SK-N-SH treated with all-trans-retinoic acid at 6 μM for 48 hours (cell line): ENCODE measurements at regions not wholly inside any gene's neighbourhood (a gene's known extent, or its start where the extent isn't known, plus 50 kb on each side); places are given as distances from the start of the nearest gene placed in this dataset.

ENCODE experiments used
- ATAC-seq: fragments of 200-7000 bp; cut with Tn5 transposase; 3 replicates; pipeline ENCODE4 v1.9.1; 2020; ENCODE audit warnings: mild to moderate bottlenecking, moderate library complexity
- BACH2 ChIP-seq: fragments of 250-450 bp; sonication (Bioruptor Pico); IDR thresholded peaks from 2 replicates; pipeline ENCODE4 v1.9.0; 2021; ENCODE audit warnings: mild to moderate bottlenecking, borderline replicate concordance
- CSDC2 ChIP-seq: fragments of 250-450 bp; sonication (Bioruptor Pico); IDR thresholded peaks from 2 replicates; pipeline ENCODE4 v1.5.0; 2020; ENCODE audit warnings: mild to moderate bottlenecking, moderate library complexity
- ESRRG ChIP-seq: fragments of 250-450 bp; sonication (Bioruptor Pico); IDR thresholded peaks from 2 replicates; pipeline ENCODE4 v1.6.1; 2021; ENCODE audit warnings: mild to moderate bottlenecking
- ISL1 ChIP-seq: fragments of 250-450 bp; sonication (Bioruptor Pico); IDR thresholded peaks from 2 replicates; pipeline ENCODE4 v2.1.2; 2022; ENCODE audit warnings: mild to moderate bottlenecking, moderate library complexity
- OSR1 ChIP-seq: fragments of 250-450 bp; sonication (Bioruptor Pico); IDR thresholded peaks from 2 replicates; pipeline ENCODE4 v1.8.0; 2022; ENCODE audit warnings: moderate library complexity, mild to moderate bottlenecking, inconsistent platforms
- RARB ChIP-seq: fragments of 250-450 bp; sonication (Bioruptor Pico); IDR thresholded peaks from 2 replicates; pipeline ENCODE4 v1.8.0; 2021; ENCODE audit warnings: mild to moderate bottlenecking, moderate library complexity
- SNAI2 ChIP-seq: fragments of 250-450 bp; sonication (Bioruptor Pico); IDR thresholded peaks from 2 replicates; pipeline ENCODE4 v1.5.0; 2020; ENCODE audit warnings: mild to moderate bottlenecking, moderate library complexity
- TCF4 ChIP-seq: fragments of 250-450 bp; sonication (Bioruptor Pico); IDR thresholded peaks from 2 replicates; pipeline ENCODE4 v1.8.0; 2021; ENCODE audit warnings: mild to moderate bottlenecking, moderate library complexity, borderline replicate concordance
- TOX ChIP-seq: fragments of 250-450 bp; sonication (Bioruptor Pico); IDR thresholded peaks from 2 replicates; pipeline ENCODE4 v1.8.0; 2021; ENCODE audit warnings: mild to moderate bottlenecking, moderate library complexity, borderline replicate concordance
- ZC3H10 ChIP-seq: fragments of 250-450 bp; sonication (Bioruptor Pico); IDR thresholded peaks from 2 replicates; pipeline ENCODE4 v1.5.1; 2021; ENCODE audit warnings: mild to moderate bottlenecking, moderate library complexity
- ZFP3 ChIP-seq: fragments of 250-450 bp; sonication (Bioruptor Pico); IDR thresholded peaks from 2 replicates; pipeline ENCODE4 v1.5.0; 2020; ENCODE audit warnings: mild to moderate bottlenecking, moderate library complexity
- ZFP30 ChIP-seq: fragments of 450-650 bp; formaldehyde crosslinking; IDR thresholded peaks from 2 replicates; pipeline ENCODE4 v1.5.0; 2022; ENCODE audit warnings: mild to moderate bottlenecking, moderate library complexity
- ZNF565 ChIP-seq: fragments of 450-650 bp; formaldehyde crosslinking; conservative IDR thresholded peaks from 2 replicates; pipeline ENCODE4 v1.5.0; 2020; ENCODE audit warnings: low read depth, mild to moderate bottlenecking, moderate library complexity
- ZNF8 ChIP-seq: fragments of 450-650 bp; formaldehyde crosslinking; IDR thresholded peaks from 2 replicates; pipeline ENCODE4 v1.5.0; 2020; ENCODE audit warnings: mild to moderate bottlenecking, moderate library complexity
- TF ChIP-seq, protein P1 (sequence below): fragments of 250-450 bp; sonication (Bioruptor Pico); IDR thresholded peaks from 2 replicates; pipeline ENCODE4 v1.8.0; 2020; ENCODE audit warnings: mild to moderate bottlenecking, moderate library complexity, borderline replicate concordance
- TF ChIP-seq, protein P2 (sequence below): fragments of 250-450 bp; sonication (Bioruptor Pico); IDR thresholded peaks from 2 replicates; pipeline ENCODE4 v1.8.0; 2021; ENCODE audit warnings: low read depth, mild to moderate bottlenecking, moderate library complexity, borderline replicate concordance
- TF ChIP-seq, protein P3 (sequence below): fragments of 250-450 bp; sonication (Bioruptor Pico); IDR thresholded peaks from 2 replicates; pipeline ENCODE4 v1.5.0; 2020; ENCODE audit warnings: mild to moderate bottlenecking, moderate library complexity
- TF ChIP-seq, protein P4 (sequence below): fragments of 250-450 bp; sonication (Bioruptor Pico); IDR thresholded peaks from 2 replicates; pipeline ENCODE4 v1.5.1; 2021; ENCODE audit warnings: mild to moderate bottlenecking, moderate library complexity

DNA sequence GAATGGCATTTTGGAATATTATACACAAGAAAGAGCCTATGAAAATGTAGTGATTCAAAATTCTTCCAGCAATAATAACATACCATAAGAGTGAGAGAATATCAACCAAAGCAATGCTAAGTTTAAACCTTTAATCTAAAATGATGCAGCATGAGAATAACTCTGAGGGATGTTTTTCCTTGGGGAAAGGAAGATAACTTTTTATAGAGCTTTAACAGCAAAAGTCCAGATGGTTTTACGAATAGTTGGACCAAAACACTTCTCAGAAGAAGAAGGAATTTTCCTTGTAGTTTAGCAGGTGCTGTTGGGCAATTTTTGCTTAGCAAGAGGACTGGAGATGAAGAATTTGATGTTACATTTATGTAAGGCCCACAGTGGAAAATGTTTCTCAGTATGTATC, 1503.2 kb downstream of the HACE1 start:
- TF ChIP-seq RARB (CRISPR knock-in tag): no peak
- TF ChIP-seq ZC3H10 (CRISPR knock-in tag): no peak
- TF ChIP-seq ZNF565 (CRISPR knock-in tag): no peak
- TF ChIP-seq ZFP3 (CRISPR knock-in tag): no peak
- TF ChIP-seq, protein P1, sequence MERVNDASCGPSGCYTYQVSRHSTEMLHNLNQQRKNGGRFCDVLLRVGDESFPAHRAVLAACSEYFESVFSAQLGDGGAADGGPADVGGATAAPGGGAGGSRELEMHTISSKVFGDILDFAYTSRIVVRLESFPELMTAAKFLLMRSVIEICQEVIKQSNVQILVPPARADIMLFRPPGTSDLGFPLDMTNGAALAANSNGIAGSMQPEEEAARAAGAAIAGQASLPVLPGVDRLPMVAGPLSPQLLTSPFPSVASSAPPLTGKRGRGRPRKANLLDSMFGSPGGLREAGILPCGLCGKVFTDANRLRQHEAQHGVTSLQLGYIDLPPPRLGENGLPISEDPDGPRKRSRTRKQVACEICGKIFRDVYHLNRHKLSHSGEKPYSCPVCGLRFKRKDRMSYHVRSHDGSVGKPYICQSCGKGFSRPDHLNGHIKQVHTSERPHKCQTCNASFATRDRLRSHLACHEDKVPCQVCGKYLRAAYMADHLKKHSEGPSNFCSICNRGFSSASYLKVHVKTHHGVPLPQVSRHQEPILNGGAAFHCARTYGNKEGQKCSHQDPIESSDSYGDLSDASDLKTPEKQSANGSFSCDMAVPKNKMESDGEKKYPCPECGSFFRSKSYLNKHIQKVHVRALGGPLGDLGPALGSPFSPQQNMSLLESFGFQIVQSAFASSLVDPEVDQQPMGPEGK: no peak
- no peak for TF ChIP-seq OSR1 (CRISPR knock-in tag)
- no peak for TF ChIP-seq ZNF8 (CRISPR knock-in tag)
- no peak for TF ChIP-seq TCF4 (CRISPR knock-in tag)
- TF ChIP-seq ESRRG: no peak
- TF ChIP-seq, protein P2, sequence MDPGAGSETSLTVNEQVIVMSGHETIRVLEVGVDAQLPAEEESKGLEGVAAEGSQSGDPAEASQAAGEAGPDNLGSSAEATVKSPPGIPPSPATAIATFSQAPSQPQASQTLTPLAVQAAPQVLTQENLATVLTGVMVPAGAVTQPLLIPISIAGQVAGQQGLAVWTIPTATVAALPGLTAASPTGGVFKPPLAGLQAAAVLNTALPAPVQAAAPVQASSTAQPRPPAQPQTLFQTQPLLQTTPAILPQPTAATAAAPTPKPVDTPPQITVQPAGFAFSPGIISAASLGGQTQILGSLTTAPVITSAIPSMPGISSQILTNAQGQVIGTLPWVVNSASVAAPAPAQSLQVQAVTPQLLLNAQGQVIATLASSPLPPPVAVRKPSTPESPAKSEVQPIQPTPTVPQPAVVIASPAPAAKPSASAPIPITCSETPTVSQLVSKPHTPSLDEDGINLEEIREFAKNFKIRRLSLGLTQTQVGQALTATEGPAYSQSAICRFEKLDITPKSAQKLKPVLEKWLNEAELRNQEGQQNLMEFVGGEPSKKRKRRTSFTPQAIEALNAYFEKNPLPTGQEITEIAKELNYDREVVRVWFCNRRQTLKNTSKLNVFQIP: no peak
- no peak for TF ChIP-seq ZFP30 (CRISPR knock-in tag)
- no peak for TF ChIP-seq BACH2 (CRISPR knock-in tag)
- TF ChIP-seq, protein P3, sequence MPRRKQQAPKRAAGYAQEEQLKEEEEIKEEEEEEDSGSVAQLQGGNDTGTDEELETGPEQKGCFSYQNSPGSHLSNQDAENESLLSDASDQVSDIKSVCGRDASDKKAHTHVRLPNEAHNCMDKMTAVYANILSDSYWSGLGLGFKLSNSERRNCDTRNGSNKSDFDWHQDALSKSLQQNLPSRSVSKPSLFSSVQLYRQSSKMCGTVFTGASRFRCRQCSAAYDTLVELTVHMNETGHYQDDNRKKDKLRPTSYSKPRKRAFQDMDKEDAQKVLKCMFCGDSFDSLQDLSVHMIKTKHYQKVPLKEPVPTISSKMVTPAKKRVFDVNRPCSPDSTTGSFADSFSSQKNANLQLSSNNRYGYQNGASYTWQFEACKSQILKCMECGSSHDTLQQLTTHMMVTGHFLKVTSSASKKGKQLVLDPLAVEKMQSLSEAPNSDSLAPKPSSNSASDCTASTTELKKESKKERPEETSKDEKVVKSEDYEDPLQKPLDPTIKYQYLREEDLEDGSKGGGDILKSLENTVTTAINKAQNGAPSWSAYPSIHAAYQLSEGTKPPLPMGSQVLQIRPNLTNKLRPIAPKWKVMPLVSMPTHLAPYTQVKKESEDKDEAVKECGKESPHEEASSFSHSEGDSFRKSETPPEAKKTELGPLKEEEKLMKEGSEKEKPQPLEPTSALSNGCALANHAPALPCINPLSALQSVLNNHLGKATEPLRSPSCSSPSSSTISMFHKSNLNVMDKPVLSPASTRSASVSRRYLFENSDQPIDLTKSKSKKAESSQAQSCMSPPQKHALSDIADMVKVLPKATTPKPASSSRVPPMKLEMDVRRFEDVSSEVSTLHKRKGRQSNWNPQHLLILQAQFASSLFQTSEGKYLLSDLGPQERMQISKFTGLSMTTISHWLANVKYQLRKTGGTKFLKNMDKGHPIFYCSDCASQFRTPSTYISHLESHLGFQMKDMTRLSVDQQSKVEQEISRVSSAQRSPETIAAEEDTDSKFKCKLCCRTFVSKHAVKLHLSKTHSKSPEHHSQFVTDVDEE (CRISPR knock-in tag): no peak
- TF ChIP-seq, protein P4, sequence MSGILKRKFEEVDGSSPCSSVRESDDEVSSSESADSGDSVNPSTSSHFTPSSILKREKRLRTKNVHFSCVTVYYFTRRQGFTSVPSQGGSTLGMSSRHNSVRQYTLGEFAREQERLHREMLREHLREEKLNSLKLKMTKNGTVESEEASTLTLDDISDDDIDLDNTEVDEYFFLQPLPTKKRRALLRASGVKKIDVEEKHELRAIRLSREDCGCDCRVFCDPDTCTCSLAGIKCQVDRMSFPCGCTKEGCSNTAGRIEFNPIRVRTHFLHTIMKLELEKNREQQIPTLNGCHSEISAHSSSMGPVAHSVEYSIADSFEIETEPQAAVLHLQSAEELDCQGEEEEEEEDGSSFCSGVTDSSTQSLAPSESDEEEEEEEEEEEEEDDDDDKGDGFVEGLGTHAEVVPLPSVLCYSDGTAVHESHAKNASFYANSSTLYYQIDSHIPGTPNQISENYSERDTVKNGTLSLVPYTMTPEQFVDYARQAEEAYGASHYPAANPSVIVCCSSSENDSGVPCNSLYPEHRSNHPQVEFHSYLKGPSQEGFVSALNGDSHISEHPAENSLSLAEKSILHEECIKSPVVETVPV: no peak
- ATAC-seq: no peak

DNA sequence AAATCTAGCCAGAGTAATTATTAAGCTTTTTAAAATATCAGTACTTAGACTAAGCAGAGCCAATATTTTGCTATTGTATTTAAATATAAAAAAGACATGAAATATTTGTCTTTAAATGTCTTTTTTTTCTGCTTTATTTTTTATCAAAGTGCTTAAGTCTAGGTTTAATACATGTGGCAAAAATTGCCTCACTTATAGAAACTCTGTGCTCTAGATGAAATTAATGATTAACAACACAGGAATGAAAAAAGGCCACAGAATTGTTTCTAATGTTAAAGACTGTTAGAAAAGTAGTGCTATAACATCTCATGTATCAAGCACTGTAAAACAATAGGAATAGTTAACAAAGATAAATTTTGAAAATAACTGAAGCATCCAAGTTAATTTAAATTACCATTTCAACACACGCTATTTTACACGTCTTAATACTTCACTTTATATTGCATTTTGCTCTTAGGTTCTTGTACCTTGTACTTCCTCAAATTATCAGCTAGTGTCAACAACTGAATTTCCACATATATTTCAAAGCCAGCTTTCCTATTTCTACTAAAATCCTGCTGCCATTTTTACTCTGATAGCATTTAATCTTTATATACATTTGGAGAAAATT, 1515.1 kb downstream of the HACE1 start:
- no peak for ATAC-seq
- TF ChIP-seq, protein P2: no peak
- TF ChIP-seq CSDC2 (CRISPR knock-in tag) (no peak), TOX (CRISPR knock-in tag) (no peak), ZNF565 (CRISPR knock-in tag) (no peak), ZNF8 (CRISPR knock-in tag) (no peak), ZC3H10 (CRISPR knock-in tag) (no peak), SNAI2 (CRISPR knock-in tag) (no peak), ZFP3 (CRISPR knock-in tag) (no peak), TCF4 (CRISPR knock-in tag) (no peak), ISL1 (CRISPR knock-in tag) (no peak)
- TF ChIP-seq, protein P3 (CRISPR knock-in tag): no peak
